Kidney capillary endothelial cell (primary cell): ENCODE measurements at regions not wholly inside any gene's neighbourhood (a gene's known extent, or its start where the extent isn't known, plus 50 kb on each side); places are given as distances from the start of the nearest gene placed in this dataset.

Experiments used
- DNase-seq: peaks from one replicate; pipeline ENCODE4 v3.0.0-alpha.2; 2018; ENCODE audit warnings: low spot score

- DNase-seq, result no peak
Observed at GRCh38 chr14:101467181-101467926, 93.9 kb upstream of the DIO3 start.

GRCh38 chr14:101469382-101470247 lies 91.7 kb upstream of the DIO3 start:
- DNase-seq, result no peak

- no peak for DNase-seq
Observed at GRCh38 chr14:101470266-101470665, 91.0 kb upstream of the DIO3 start.

- DNase-seq, result no peak
Observed at GRCh38 chr14:101471723-101472517, 89.4 kb upstream of the DIO3 start.

- DNase-seq, result no peak
Observed at GRCh38 chr14:101472518-101472849, 88.8 kb upstream of the DIO3 start.

GRCh38 chr14:101473045-101473729 lies 88.1 kb upstream of the DIO3 start:
- no peak for DNase-seq

- no peak for DNase-seq
Observed at GRCh38 chr14:101473795-101474562, 87.3 kb upstream of the DIO3 start.

- DNase-seq, result no peak
Observed at GRCh38 chr14:101474563-101475455, 86.5 kb upstream of the DIO3 start.

GRCh38 chr14:101475456-101476257 lies 85.6 kb upstream of the DIO3 start:
- DNase-seq, result no peak

GRCh38 chr14:101476258-101476915 lies 84.9 kb upstream of the DIO3 start:
- DNase-seq, result no peak

GRCh38 chr14:101476916-101477553 lies 84.3 kb upstream of the DIO3 start:
- no peak for DNase-seq

GRCh38 chr14:101477648-101478047 lies 83.6 kb upstream of the DIO3 start:
- DNase-seq, result no peak

- no peak for DNase-seq
Observed at GRCh38 chr14:101478096-101478495, 83.2 kb upstream of the DIO3 start.

- no peak for DNase-seq
Observed at GRCh38 chr14:101478796-101479410, 82.4 kb upstream of the DIO3 start.

GRCh38 chr14:101480022-101480746 lies 81.1 kb upstream of the DIO3 start:
- no peak for DNase-seq

GRCh38 chr14:101480747-101481530 lies 80.4 kb upstream of the DIO3 start:
- no peak for DNase-seq
